GM08714 (cell line): ENCODE measurements at regions not wholly inside any gene's neighbourhood (a gene's known extent, or its start where the extent isn't known, plus 50 kb on each side); places are given as distances from the start of the nearest gene placed in this dataset.
"Not testable (repeated sequence)": the region's sequence is repeated elsewhere in the genome, so short reads cannot be mapped to it uniquely, and the experiment has no call there.

Experiments used
- H3K4me3 ChIP-seq: fragments of 200-500 bp; sonication (Bioruptor generic); 2 replicates; pipeline ENCODE4 v1.5.1; 2014; ENCODE audit warnings: mild to moderate bottlenecking, low read length, inconsistent platforms
- ZNF274 ChIP-seq: IDR thresholded peaks from 2 replicates; pipeline ENCODE4 v1.6.1; 2012; ENCODE audit warnings: mild to moderate bottlenecking, low read depth, low read length

- TF ChIP-seq ZNF274, result no peak
- no peak overlapping the region for H3K4me3 ChIP-seq
These were observed 1189.0 kb upstream of the FLRT2 start for GRCh38 chr14:84340938-84341337.

- H3K4me3 ChIP-seq, result not testable (repeated sequence)
These were observed 1188.1 kb upstream of the FLRT2 start for GRCh38 chr14:84341867-84342266.

- TF ChIP-seq ZNF274, result no peak
- H3K4me3 ChIP-seq, result no peak overlapping the region
These were observed 1186.3 kb upstream of the FLRT2 start for GRCh38 chr14:84343656-84344055.

GRCh38 chr14:84351646-84352045, 1178.3 kb upstream of the FLRT2 start:
- no peak overlapping the region for H3K4me3 ChIP-seq
- no peak for TF ChIP-seq ZNF274

- TF ChIP-seq ZNF274, result no peak
- H3K4me3 ChIP-seq, result no peak overlapping the region
These were observed 1168.5 kb upstream of the FLRT2 start for GRCh38 chr14:84361476-84361875.

GRCh38 chr14:84375235-84375634, 1154.7 kb upstream of the FLRT2 start:
- H3K4me3 ChIP-seq, result no peak overlapping the region
- TF ChIP-seq ZNF274, result no peak

- TF ChIP-seq ZNF274, result no peak
- H3K4me3 ChIP-seq, result no peak overlapping the region
These were observed 1139.9 kb upstream of the FLRT2 start for GRCh38 chr14:84390010-84390409.

GRCh38 chr14:84397631-84398030, 1132.3 kb upstream of the FLRT2 start:
- H3K4me3 ChIP-seq, result no peak overlapping the region
- TF ChIP-seq ZNF274, result no peak

GRCh38 chr14:84399296-84399910, 1130.5 kb upstream of the FLRT2 start:
- TF ChIP-seq ZNF274, result no peak
- H3K4me3 ChIP-seq, result no peak overlapping the region

- TF ChIP-seq ZNF274, result no peak
- no peak overlapping the region for H3K4me3 ChIP-seq
These were observed 1128.3 kb upstream of the FLRT2 start for GRCh38 chr14:84401631-84402030.

GRCh38 chr14:84403585-84403984, 1126.4 kb upstream of the FLRT2 start:
- TF ChIP-seq ZNF274, result no peak
- H3K4me3 ChIP-seq, result no peak overlapping the region

- no peak for TF ChIP-seq ZNF274
- H3K4me3 ChIP-seq, result no peak overlapping the region
These were observed 1125.7 kb upstream of the FLRT2 start for GRCh38 chr14:84404246-84404645.

GRCh38 chr14:84409435-84409834, 1120.5 kb upstream of the FLRT2 start:
- TF ChIP-seq ZNF274, result no peak
- H3K4me3 ChIP-seq, result no peak overlapping the region

- no peak overlapping the region for H3K4me3 ChIP-seq
- TF ChIP-seq ZNF274, result no peak
These were observed 1119.6 kb upstream of the FLRT2 start for GRCh38 chr14:84410344-84410743.

- no peak overlapping the region for H3K4me3 ChIP-seq
- TF ChIP-seq ZNF274, result no peak
These were observed 1109.7 kb upstream of the FLRT2 start for GRCh38 chr14:84420221-84420620.

GRCh38 chr14:84421621-84422020, 1108.3 kb upstream of the FLRT2 start:
- no peak for TF ChIP-seq ZNF274

More at GRCh38 chr14:84421621-84422020, 1108.3 kb upstream of the FLRT2 start:
- no peak overlapping the region for H3K4me3 ChIP-seq
